GM19467 (cell line): ENCODE measurements at regions not wholly inside any gene's neighbourhood (a gene's known extent, or its start where the extent isn't known, plus 50 kb on each side); places are given as distances from the start of the nearest gene placed in this dataset.
"Not testable (repeated sequence)": the region's sequence is repeated elsewhere in the genome, so short reads cannot be mapped to it uniquely, and the experiment has no call there.

Experiments used
- ATAC-seq: cut with Tn5 transposase; IDR thresholded peaks from one replicate; pipeline ENCODE4 v1.9.1; 2021; ENCODE audit warnings: mild to moderate bottlenecking, moderate library complexity; ENCODE audit not compliant: unreplicated experiment

- not testable (repeated sequence) for ATAC-seq
Observed at GRCh38 chr6:15813698-15814097, 150.9 kb upstream of the DTNBP1 start.

- ATAC-seq, result no peak
Observed at GRCh38 chr6:15811107-15811506, 148.3 kb upstream of the DTNBP1 start.

GRCh38 chr6:15810618-15811017 is 147.8 kb upstream of the DTNBP1 start:
- ATAC-seq, result no peak

- ATAC-seq, result no peak
Observed at GRCh38 chr6:15809367-15809766, 146.5 kb upstream of the DTNBP1 start.

- ATAC-seq, result no peak
Observed at GRCh38 chr6:15804164-15805154, 141.6 kb upstream of the DTNBP1 start.

GRCh38 chr6:15802466-15802865 is 139.6 kb upstream of the DTNBP1 start:
- no peak for ATAC-seq

- ATAC-seq, result no peak
Observed at GRCh38 chr6:15801912-15802311, 139.1 kb upstream of the DTNBP1 start.

GRCh38 chr6:15800841-15801617 is 138.2 kb upstream of the DTNBP1 start:
- ATAC-seq, result no peak

GRCh38 chr6:15798533-15799255 is 135.9 kb upstream of the DTNBP1 start:
- ATAC-seq, result no peak

GRCh38 chr6:15796844-15797243 is 134.0 kb upstream of the DTNBP1 start:
- no peak for ATAC-seq

- ATAC-seq, result no peak
Observed at GRCh38 chr6:15796130-15796771, 133.4 kb upstream of the DTNBP1 start.

- no peak for ATAC-seq
Observed at GRCh38 chr6:15793826-15794225, 131.0 kb upstream of the DTNBP1 start.

- no peak for ATAC-seq
Observed at GRCh38 chr6:15793288-15793687, 130.5 kb upstream of the DTNBP1 start.

- ATAC-seq, result no peak
Observed at GRCh38 chr6:15792842-15793241, 130.0 kb upstream of the DTNBP1 start.

- no peak for ATAC-seq
Observed at GRCh38 chr6:15791448-15792181, 128.8 kb upstream of the DTNBP1 start.

GRCh38 chr6:15790116-15790515 is 127.3 kb upstream of the DTNBP1 start:
- no peak for ATAC-seq

GRCh38 chr6:15786846-15787245 is 124.0 kb upstream of the DTNBP1 start:
- no peak for ATAC-seq

- ATAC-seq, result no peak
Observed at GRCh38 chr6:15783484-15783883, 120.7 kb upstream of the DTNBP1 start.

GRCh38 chr6:15781890-15782289 is 119.1 kb upstream of the DTNBP1 start:
- no peak for ATAC-seq

- ATAC-seq, result no peak
Observed at GRCh38 chr6:15781333-15781732, 118.5 kb upstream of the DTNBP1 start.
